ENCODE measurements at regions not wholly inside any gene's neighbourhood (a gene's known extent, or its start where the extent isn't known, plus 50 kb on each side); places are given as distances from the start of the nearest gene placed in this dataset.

GRCh38 chr11:122435540-122436187 is 219.9 kb upstream of the UBASH3B start:
- H3K4me1 Mint-ChIP-seq = peaks cover 27% of the 10 kb centered on the region
- H3K27me3 Mint-ChIP-seq (ENCODE audit: low read depth) = no peaks in the 10 kb centered on the region
- H3K9me3 Mint-ChIP-seq = no peaks in the 10 kb centered on the region

DNA sequence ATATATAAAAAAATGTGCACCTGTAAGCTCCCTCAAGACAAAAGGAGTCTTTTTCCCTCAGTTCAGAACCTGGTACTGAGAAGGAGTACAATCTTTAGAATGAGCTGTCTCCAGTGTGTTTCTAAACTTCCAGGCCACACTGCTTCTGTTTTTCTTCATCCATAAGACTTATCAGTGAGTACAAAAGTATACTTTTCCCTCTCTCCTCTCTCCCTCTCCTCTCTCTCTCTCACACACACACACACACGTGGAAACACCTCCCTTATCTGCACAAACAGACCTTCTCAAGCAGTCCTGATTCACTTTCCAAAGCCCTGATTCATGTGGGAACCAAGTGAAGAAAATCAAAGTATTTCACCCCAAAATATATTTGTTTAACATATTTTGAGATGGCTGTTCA is 220.7 kb upstream of the UBASH3B start:
- Mint-ChIP-seq H3K27ac (no peak overlapping the region), H3K4me1 (peaks cover 18% of the 10 kb centered on the region), H3K27me3 (ENCODE audit: low read depth) (no peaks in the 10 kb centered on the region), H3K9me3 (no peaks in the 10 kb centered on the region), H3K4me3 (no peak overlapping the region), H3K36me3 (ENCODE audit: low read depth) (no peaks in the 10 kb centered on the region)
- TF ChIP-seq CTCF (IDR thresholded peaks at IDR 0.05; ENCODE audit: unreplicated experiment in 3 of 3) = no peak

More at GRCh38 chr11:122435540-122436187, 219.9 kb upstream of the UBASH3B start:
- no peak for TF ChIP-seq CTCF (IDR thresholded peaks at IDR 0.05; ENCODE audit: unreplicated experiment in 3 of 3)
- Mint-ChIP-seq H3K4me3 (no peak overlapping the region), H3K27ac (peak overlapping the region in 1 of 3 experiments; percentile 63), H3K36me3 (ENCODE audit: low read depth) (no peaks in the 10 kb centered on the region)

DNA sequence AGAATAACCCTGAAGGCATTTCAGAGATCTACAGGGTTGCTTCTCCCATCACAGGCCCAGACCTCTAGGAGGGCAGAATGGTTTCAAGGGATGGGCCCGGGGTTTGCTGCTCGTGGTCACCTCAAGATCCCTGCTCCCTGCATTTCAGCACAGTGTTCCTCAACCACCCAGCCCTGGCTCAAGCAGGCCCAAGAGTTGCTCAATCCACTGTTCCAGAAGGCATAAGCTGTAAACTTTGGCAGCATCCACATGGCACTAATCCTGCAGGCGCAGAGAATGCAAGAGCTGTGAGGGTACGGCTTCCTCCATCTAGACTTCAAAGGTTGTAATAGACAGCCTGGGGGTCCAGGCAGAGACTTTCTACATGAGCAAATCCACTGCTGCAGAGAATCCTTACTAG is 225.0 kb upstream of the UBASH3B start:
- no peaks in the 10 kb centered on the region for H3K27me3 Mint-ChIP-seq (ENCODE audit: low read depth)
- no peaks in the 10 kb centered on the region for H3K36me3 Mint-ChIP-seq (ENCODE audit: low read depth)
- no peak overlapping the region for H3K27ac Mint-ChIP-seq
- peaks cover 7% of the 10 kb centered on the region for H3K4me1 Mint-ChIP-seq
- TF ChIP-seq CTCF (IDR thresholded peaks at IDR 0.05; ENCODE audit: unreplicated experiment in 3 of 3) = no peak
- H3K4me3 Mint-ChIP-seq = no peak overlapping the region
- no peaks in the 10 kb centered on the region for H3K9me3 Mint-ChIP-seq

GRCh38 chr11:122426073-122426472 is 229.4 kb upstream of the UBASH3B start:
- H3K4me1 Mint-ChIP-seq = peaks cover 6% of the 10 kb centered on the region
- H3K4me3 Mint-ChIP-seq = no peak overlapping the region
- no peaks in the 10 kb centered on the region for H3K27me3 Mint-ChIP-seq (ENCODE audit: low read depth)
- no peaks in the 10 kb centered on the region for H3K36me3 Mint-ChIP-seq (ENCODE audit: low read depth)
- TF ChIP-seq CTCF (IDR thresholded peaks at IDR 0.05; ENCODE audit: unreplicated experiment in 3 of 3) = no peak
- no peaks in the 10 kb centered on the region for H3K9me3 Mint-ChIP-seq
- no peak overlapping the region for H3K27ac Mint-ChIP-seq

GRCh38 chr11:122424636-122425035 is 230.9 kb upstream of the UBASH3B start:
- peak overlapping the region in 1 of 3 experiments; percentile 35 for H3K27ac Mint-ChIP-seq
- peaks cover 6% of the 10 kb centered on the region for H3K4me1 Mint-ChIP-seq
- H3K27me3 Mint-ChIP-seq (ENCODE audit: low read depth) = no peaks in the 10 kb centered on the region
- TF ChIP-seq CTCF (IDR thresholded peaks at IDR 0.05; ENCODE audit: unreplicated experiment in 3 of 3) = no peak
- no peaks in the 10 kb centered on the region for H3K36me3 Mint-ChIP-seq (ENCODE audit: low read depth)
- no peak overlapping the region for H3K4me3 Mint-ChIP-seq
- H3K9me3 Mint-ChIP-seq = no peaks in the 10 kb centered on the region

DNA sequence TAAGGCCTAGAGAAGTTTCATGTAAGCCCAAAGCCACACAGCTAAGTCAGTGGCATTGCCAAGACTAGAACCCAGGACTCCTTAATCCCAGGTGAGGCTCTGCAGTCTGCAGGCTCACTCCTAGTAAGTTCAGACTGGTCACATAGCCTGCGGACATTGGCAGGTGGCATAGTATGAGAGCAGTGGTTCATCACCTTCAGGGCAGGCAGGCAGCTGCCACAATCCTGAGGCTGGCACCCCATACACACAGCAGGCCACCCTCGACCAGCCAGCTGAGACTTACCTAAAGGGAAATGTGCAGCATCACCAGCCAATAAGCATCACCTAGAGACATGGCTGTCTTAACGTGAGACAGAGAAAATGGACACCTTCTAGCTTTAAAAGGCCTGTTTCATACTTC is 231.6 kb upstream of the UBASH3B start:
- no peak overlapping the region for H3K4me3 Mint-ChIP-seq

More for the DNA sequence above, 231.6 kb upstream of the UBASH3B start:
- no peaks in the 10 kb centered on the region for H3K36me3 Mint-ChIP-seq (ENCODE audit: low read depth)
- TF ChIP-seq CTCF (IDR thresholded peaks at IDR 0.05; ENCODE audit: unreplicated experiment in 3 of 3) = no peak
- no peaks in the 10 kb centered on the region for H3K9me3 Mint-ChIP-seq
- no peak overlapping the region for H3K27ac Mint-ChIP-seq
- peaks cover 6% of the 10 kb centered on the region for H3K4me1 Mint-ChIP-seq
- H3K27me3 Mint-ChIP-seq (ENCODE audit: low read depth) = no peaks in the 10 kb centered on the region

Data from nephron (organoid).